SU-DHL-6 (cell line): ENCODE measurements at regions not wholly inside any gene's neighbourhood (a gene's known extent, or its start where the extent isn't known, plus 50 kb on each side); places are given as distances from the start of the nearest gene placed in this dataset.

Experiments
- CTCF ChIP-seq: fragments of 200-600 bp; sonication (generic); IDR thresholded peaks from one replicate; pipeline ENCODE4 v1.5.1; 2017; ENCODE audit warnings: antibody characterized with exemption, mild to moderate bottlenecking, low read length, moderate library complexity; ENCODE audit not compliant: insufficient read depth, poor library complexity, severe bottlenecking
- EZH2phosphoT487 ChIP-seq: fragments of 200-600 bp; sonication (generic), shearing (Covaris generic); conservative IDR thresholded peaks from 2 replicates; pipeline ENCODE4 v1.6.1; 2018; ENCODE audit warnings: mild to moderate bottlenecking, antibody characterized with exemption, low read length, moderate library complexity, mixed read lengths

GRCh38 chr13:99640260-99640659, 139.0 kb downstream of the TM9SF2 start:
- TF ChIP-seq CTCF (no peak), EZH2phosphoT487 (no peak)
